BE2C (cell line): ENCODE measurements at regions not wholly inside any gene's neighbourhood (a gene's known extent, or its start where the extent isn't known, plus 50 kb on each side); places are given as distances from the start of the nearest gene placed in this dataset.

Experiments used
- DNase-seq: peaks from one replicate; pipeline ENCODE4 v3.0.0-alpha.2; 2020
- H3K27me3 ChIP-seq: fragments of 250-450 bp; sonication (Bioruptor Pico); 2 replicates; pipeline ENCODE4 v1.5.1; 2020; ENCODE audit warnings: mild to moderate bottlenecking
- H3K36me3 ChIP-seq: fragments of 250-450 bp; sonication (Bioruptor Pico); 2 replicates; pipeline ENCODE4 v1.5.1; 2020; ENCODE audit warnings: mild to moderate bottlenecking
- H3K4me1 ChIP-seq: fragments of 250-450 bp; sonication (Bioruptor Pico); 2 replicates; pipeline ENCODE4 v1.5.1; 2020
- H3K4me3 ChIP-seq: 2 replicates; pipeline ENCODE4 v1.5.1; 2011; ENCODE audit warnings: low read depth, low read length
- H3K9me3 ChIP-seq: fragments of 250-450 bp; sonication (Bioruptor Pico); 2 replicates; pipeline ENCODE4 v1.5.1; 2020
- TF ChIP-seq, protein P1 (sequence below): IDR thresholded peaks from 2 replicates; pipeline ENCODE4 v1.5.1; 2012; ENCODE audit warnings: mild to moderate bottlenecking, low read depth, low read length

DNA sequence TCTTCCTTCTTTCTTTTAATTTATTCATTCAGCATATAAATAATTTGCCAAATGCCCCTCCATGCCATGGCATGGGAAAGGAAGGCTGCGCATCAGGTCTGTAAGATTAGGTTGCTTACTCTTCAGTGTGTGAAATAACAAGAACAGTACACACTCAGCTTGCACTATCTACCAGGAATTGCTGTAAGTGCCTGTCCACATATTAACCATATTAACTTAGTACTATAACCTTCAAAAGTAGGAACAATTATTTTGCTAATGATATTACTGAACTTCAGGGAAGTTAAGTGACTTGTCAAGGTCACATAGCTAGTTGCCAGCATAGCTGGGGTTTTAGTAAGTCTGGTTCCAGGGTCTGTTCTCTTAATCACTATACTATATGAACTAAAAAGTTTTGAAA is 89.2 kb upstream of the PMFBP1 start:
- TF ChIP-seq, protein P1, sequence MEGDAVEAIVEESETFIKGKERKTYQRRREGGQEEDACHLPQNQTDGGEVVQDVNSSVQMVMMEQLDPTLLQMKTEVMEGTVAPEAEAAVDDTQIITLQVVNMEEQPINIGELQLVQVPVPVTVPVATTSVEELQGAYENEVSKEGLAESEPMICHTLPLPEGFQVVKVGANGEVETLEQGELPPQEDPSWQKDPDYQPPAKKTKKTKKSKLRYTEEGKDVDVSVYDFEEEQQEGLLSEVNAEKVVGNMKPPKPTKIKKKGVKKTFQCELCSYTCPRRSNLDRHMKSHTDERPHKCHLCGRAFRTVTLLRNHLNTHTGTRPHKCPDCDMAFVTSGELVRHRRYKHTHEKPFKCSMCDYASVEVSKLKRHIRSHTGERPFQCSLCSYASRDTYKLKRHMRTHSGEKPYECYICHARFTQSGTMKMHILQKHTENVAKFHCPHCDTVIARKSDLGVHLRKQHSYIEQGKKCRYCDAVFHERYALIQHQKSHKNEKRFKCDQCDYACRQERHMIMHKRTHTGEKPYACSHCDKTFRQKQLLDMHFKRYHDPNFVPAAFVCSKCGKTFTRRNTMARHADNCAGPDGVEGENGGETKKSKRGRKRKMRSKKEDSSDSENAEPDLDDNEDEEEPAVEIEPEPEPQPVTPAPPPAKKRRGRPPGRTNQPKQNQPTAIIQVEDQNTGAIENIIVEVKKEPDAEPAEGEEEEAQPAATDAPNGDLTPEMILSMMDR: no peak
- H3K4me1 ChIP-seq: peaks cover 5% of the 10 kb centered on the region

DNA sequence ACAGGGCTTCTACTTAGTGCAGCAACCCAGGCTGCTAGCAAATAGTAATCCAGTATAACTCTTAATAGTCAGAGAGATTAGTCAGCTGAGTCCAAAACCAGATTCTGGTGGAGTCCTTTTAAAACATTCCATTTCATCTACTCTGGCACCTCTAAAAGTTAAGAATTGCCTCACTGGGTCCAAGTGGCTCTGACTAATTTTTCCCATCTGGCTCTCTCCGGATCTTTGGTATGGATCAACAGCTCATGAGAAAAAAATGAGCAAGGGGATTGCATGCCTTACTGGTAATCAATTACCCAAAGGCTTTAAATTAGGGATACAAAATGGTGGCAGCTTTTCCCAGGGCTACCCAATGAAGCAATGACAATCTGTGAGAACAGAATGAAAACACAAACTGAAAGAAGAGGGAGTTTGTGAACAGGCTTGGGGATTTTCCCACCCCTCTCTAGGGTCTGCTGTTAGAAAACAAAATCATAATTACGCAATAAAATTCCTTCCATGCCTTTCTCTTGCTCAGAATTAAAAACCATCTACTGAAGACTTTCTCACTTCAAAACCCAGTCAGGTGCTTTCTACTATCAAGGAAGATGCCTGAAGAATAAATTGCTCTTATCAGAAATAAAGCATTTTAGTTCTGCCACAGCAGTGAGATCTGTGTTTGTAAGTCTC is 84.6 kb upstream of the PMFBP1 start:
- no peaks in the 10 kb centered on the region for H3K36me3 ChIP-seq
- H3K4me3 ChIP-seq: no peak overlapping the region
- H3K27me3 ChIP-seq: no peaks in the 10 kb centered on the region
- TF ChIP-seq, protein P1: no peak
- DNase-seq: no peak
- no peaks in the 10 kb centered on the region for H3K9me3 ChIP-seq
- H3K4me1 ChIP-seq: no peaks in the 10 kb centered on the region

More for the DNA sequence above, 89.2 kb upstream of the PMFBP1 start:
- Histone ChIP-seq H3K27me3 (no peaks in the 10 kb centered on the region), H3K36me3 (no peaks in the 10 kb centered on the region), H3K4me3 (no peak overlapping the region), H3K9me3 (no peaks in the 10 kb centered on the region)
- DNase-seq: no peak

DNA sequence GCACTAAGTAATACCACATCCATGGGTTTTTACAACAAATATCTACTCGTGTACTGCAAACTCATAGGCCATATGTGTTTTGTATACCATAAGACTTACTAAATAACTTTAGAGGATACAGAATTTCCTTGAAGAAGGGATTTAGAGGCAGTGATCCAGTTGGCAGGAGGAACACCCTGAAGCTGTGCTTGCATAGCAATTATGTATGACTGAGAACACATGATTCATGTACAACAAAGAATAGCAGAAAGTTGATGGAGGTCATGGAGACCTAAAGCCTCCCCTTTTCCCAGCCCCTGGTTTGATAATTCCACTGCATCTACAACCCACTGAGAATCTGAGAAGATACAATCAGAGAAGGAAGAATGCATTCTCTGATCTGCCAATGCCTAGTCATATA is 83.8 kb upstream of the PMFBP1 start:
- Histone ChIP-seq H3K36me3 (no peaks in the 10 kb centered on the region), H3K4me3 (no peak overlapping the region), H3K27me3 (no peaks in the 10 kb centered on the region), H3K4me1 (no peaks in the 10 kb centered on the region), H3K9me3 (no peaks in the 10 kb centered on the region)
- no peak for DNase-seq
- TF ChIP-seq, protein P1: no peak

DNA sequence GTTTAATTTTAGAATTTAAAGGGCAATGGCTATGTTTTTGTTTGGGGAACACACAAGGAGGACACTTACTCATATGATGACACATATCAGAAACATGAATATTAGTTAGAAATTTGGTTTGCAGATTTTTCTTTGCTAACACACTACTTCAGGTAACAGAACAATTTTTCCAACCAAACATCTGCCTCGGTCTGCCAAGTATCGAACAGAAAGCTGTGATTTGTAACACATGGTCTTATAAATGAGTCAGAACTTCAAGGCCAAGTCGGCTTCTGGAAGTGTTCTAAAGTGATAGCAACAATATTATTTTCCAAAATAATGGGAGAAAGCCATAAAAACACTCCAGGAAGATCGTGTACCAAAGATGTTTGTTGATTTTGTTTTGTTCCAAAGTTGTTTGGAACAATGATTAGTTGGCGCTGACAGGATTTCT is 75.9 kb upstream of the PMFBP1 start:
- DNase-seq: no peak
- TF ChIP-seq, protein P1: no peak
- Histone ChIP-seq H3K9me3 (no peaks in the 10 kb centered on the region), H3K27me3 (no peaks in the 10 kb centered on the region), H3K4me1 (peaks cover 6% of the 10 kb centered on the region), H3K4me3 (no peak overlapping the region), H3K36me3 (no peaks in the 10 kb centered on the region)

DNA sequence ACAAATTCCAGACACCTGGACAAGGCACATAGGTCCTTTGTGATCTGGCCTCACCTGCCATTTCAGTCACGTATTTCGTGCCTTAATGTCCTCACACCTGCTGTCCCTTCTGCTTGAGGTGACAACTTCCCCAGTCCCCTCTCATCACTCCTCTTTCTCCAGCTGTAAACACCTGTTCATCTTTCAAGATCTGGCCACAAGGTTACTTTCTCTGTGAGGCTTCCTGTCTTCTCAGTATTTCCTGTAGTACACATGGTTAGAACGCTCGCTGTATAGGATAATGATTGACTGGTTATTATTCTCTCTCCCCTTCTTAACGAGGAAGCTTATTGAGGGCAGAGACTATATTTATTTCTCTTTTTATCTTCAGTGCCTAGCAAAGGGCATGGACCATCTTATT is 74.5 kb upstream of the PMFBP1 start:
- no peaks in the 10 kb centered on the region for H3K36me3 ChIP-seq
- DNase-seq: no peak
- H3K27me3 ChIP-seq: no peaks in the 10 kb centered on the region
- no peak overlapping the region for H3K4me3 ChIP-seq
- no peaks in the 10 kb centered on the region for H3K9me3 ChIP-seq
- TF ChIP-seq, protein P1: no peak
- H3K4me1 ChIP-seq: peaks cover 16% of the 10 kb centered on the region

DNA sequence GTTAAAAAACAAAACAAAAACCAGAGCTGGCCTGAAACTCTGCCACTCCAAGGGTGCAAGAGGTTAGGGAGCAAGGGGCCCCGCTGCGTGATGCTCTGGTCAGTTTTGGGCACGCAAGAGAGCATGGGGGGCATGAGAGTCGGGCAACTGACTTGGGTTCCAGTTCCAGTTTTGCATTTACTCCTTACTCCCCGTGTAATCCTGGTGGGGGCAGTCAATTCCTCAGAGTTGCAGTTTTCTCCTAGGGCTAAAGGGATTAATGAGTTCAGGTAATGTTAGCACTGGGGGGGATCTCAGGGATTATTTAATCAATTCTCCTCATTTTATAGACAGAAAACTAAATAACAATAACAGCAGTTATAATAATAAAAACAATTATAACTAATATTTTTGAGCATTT is 72.9 kb upstream of the PMFBP1 start:
- no peak for DNase-seq
- TF ChIP-seq, protein P1: 0 out of 2 replicates have a peak, but pooled peaks have one; percentile 15
- no peak overlapping the region for H3K4me3 ChIP-seq
- no peaks in the 10 kb centered on the region for H3K9me3 ChIP-seq
- H3K27me3 ChIP-seq: no peaks in the 10 kb centered on the region
- H3K4me1 ChIP-seq: peaks cover 21% of the 10 kb centered on the region
- no peaks in the 10 kb centered on the region for H3K36me3 ChIP-seq
